ENCODE measurements at regions not wholly inside any gene's neighbourhood (a gene's known extent, or its start where the extent isn't known, plus 50 kb on each side); places are given as distances from the start of the nearest gene placed in this dataset.
A peak's percentile ranks its signal among the peaks of the same experiment; 100 is the strongest.
"Not testable (repeated sequence)": the region's sequence is repeated elsewhere in the genome, so short reads cannot be mapped to it uniquely, and the experiment has no call there.

GRCh38 chr7:142507799-142508198 lies 241.5 kb upstream of the PRSS1 start:
- Histone ChIP-seq H3K9ac (ENCODE audit: low read length) (0 out of 2 replicates have a peak overlapping the region, but pooled peaks have one; percentile 17), H2AFZ (ENCODE audit: low read depth, low read length, poor library complexity, severe bottlenecking) (no peak overlapping the region), H3K4me3 (replicated peaks in 1 of 2; ENCODE audit: low read depth in 1 of 2, low read length in 2 of 2) (peak overlapping the region in 1 of 2 experiments; percentile 18; a peak in 1 of 4 replicates), H3K79me2 (ENCODE audit: insufficient read depth, low read length) (no peaks in the 10 kb centered on the region), H3K36me3 (ENCODE audit: control insufficient read depth in 1 of 2, insufficient read depth in 2 of 2, low read length in 2 of 2) (no peaks in the 10 kb centered on the region), H3K27me3 (ENCODE audit: insufficient read depth, low read length) (no peaks in the 10 kb centered on the region), H3K4me1 (ENCODE audit: control insufficient read depth in 1 of 2, insufficient read depth in 2 of 2, low read length in 2 of 2) (peaks cover 4 to 41% of the 10 kb centered on the region in 2 experiments; a peak in 3 of 4 replicates), H3K9me2 (ENCODE audit: insufficient read depth) (no peaks in the 10 kb centered on the region), H4K20me1 (ENCODE audit: insufficient read depth) (no peaks in the 10 kb centered on the region), H3K9me3 (ENCODE audit: control insufficient read depth in 1 of 2, insufficient read depth in 1 of 2, low read depth in 1 of 2, low read length in 2 of 2) (no peaks in the 10 kb centered on the region), H3K4me2 (ENCODE audit: low read length) (peak overlapping the region; percentile 61), H3K27ac (ENCODE audit: low read depth, low read length) (peak overlapping the region; percentile 36)
- intact Hi-C loops (cut with micrococcal nuclease): no loop called here
- TF ChIP-seq FOSL1 (IDR thresholded peaks at IDR 0.05; ENCODE audit: low read depth) (no peak), EGR1 (IDR thresholded peaks at IDR 0.05; ENCODE audit: low read depth) (no peak), JUND (IDR thresholded peaks at IDR 0.05) (no peak), EZH2phosphoT487 (IDR thresholded peaks at IDR 0.05; ENCODE audit: borderline replicate concordance) (no peak)
- DNase-seq (ENCODE audit: low read depth, low spot score) (no peak), ATAC-seq (peak; percentile 31)
- ChIA-PET POLR2A (interaction anchor here (0.7 kb wide), 1 partner anchor 76 kb away, joined by 6 read pairs; no protein-coding TSS in a partner anchor), RAD21 (ENCODE audit: low non-redundant PET in 1 of 2, low total read pairs in 2 of 2, uncharacterized antibody in 2 of 2, unreplicated experiment in 2 of 2) (no interaction called here), CTCF (interaction anchor here (1.4 kb wide), 1 partner anchor 9 kb away, joined by 4 read pairs; no protein-coding TSS in a partner anchor)
- BruUV-seq (replicated peaks): no TSS peak

- H4K20me1 ChIP-seq (ENCODE audit: insufficient read depth); DNase-seq (ENCODE audit: low read depth, low spot score); H3K9ac ChIP-seq (ENCODE audit: low read length); H3K9me3 ChIP-seq (ENCODE audit: control insufficient read depth in 1 of 2, insufficient read depth in 1 of 2, low read depth in 1 of 2, low read length in 2 of 2); H3K4me3 ChIP-seq (replicated peaks in 1 of 2; ENCODE audit: low read depth in 1 of 2, low read length in 2 of 2); ATAC-seq; H2AFZ ChIP-seq (ENCODE audit: low read depth, low read length, poor library complexity, severe bottlenecking); H3K79me2 ChIP-seq (ENCODE audit: insufficient read depth, low read length); H3K27ac ChIP-seq (ENCODE audit: low read depth, low read length); intact Hi-C loops (cut with micrococcal nuclease); H3K27me3 ChIP-seq (ENCODE audit: insufficient read depth, low read length); POLR2A ChIA-PET; RAD21 ChIA-PET (ENCODE audit: low non-redundant PET in 1 of 2, low total read pairs in 2 of 2, uncharacterized antibody in 2 of 2, unreplicated experiment in 2 of 2); H3K36me3 ChIP-seq (ENCODE audit: control insufficient read depth in 1 of 2, insufficient read depth in 2 of 2, low read length in 2 of 2); H3K9me2 ChIP-seq (ENCODE audit: insufficient read depth); H3K4me2 ChIP-seq (ENCODE audit: low read length); BruUV-seq (replicated peaks): not testable (repeated sequence)
- peaks cover 4 to 38% of the 10 kb centered on the region in 2 experiments; a peak in 3 of 4 replicates for H3K4me1 ChIP-seq (ENCODE audit: control insufficient read depth in 1 of 2, insufficient read depth in 2 of 2, low read length in 2 of 2)
- CTCF ChIA-PET: interaction anchor here (3.4 kb wide), 1 partner anchor 9 kb away, joined by 21 read pairs; no protein-coding TSS in a partner anchor
Observed at GRCh38 chr7:142507066-142507465, 242.2 kb upstream of the PRSS1 start.

Data from HCT116 (cell line).